IPS-18a (cell line): ENCODE measurements at regions not wholly inside any gene's neighbourhood (a gene's known extent, or its start where the extent isn't known, plus 50 kb on each side); places are given as distances from the start of the nearest gene placed in this dataset.

ENCODE experiments used
- H3K27ac ChIP-seq: one replicate; pipeline ENCODE4 v1.5.1; 2013; ENCODE audit warnings: low read length
- H3K27me3 ChIP-seq: one replicate; pipeline ENCODE4 v1.6.1; 2013; ENCODE audit warnings: mild to moderate bottlenecking, low read length; ENCODE audit not compliant: control insufficient read depth, insufficient read depth
- H3K36me3 ChIP-seq: one replicate; pipeline ENCODE4 v1.6.1; 2013; ENCODE audit warnings: low read depth, low read length; ENCODE audit not compliant: control insufficient read depth
- H3K4me1 ChIP-seq: one replicate; pipeline ENCODE4 v1.6.1; 2013; ENCODE audit warnings: low read depth, low read length; ENCODE audit not compliant: control insufficient read depth
- H3K4me3 ChIP-seq: one replicate; pipeline ENCODE4 v1.5.1; 2013; ENCODE audit warnings: low read length
- H3K9ac ChIP-seq: one replicate; pipeline ENCODE4 v1.6.1; 2013; ENCODE audit warnings: mild to moderate bottlenecking, low read length, moderate library complexity
- H3K9me3 ChIP-seq: one replicate; pipeline ENCODE4 v1.6.1; 2013; ENCODE audit warnings: low read depth, low read length; ENCODE audit not compliant: control insufficient read depth

DNA sequence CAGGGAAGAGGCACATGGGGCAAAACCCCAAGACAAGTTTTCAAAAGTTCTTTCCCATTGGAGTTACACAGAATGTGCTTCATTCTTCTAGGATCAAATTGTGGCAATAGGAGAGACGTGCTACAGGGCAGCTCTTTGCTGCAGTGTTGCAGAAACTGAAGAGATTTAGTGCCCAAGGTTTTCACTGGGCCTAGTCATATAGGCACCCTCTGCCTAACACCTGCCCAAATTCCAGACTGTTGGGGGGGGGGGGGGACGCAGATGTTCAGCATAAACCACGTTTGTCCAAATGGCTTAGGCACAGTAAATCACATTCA is 346.8 kb upstream of the ZNF717 start:
- no peaks in the 10 kb centered on the region for H3K4me1 ChIP-seq
- H3K27me3 ChIP-seq = no peaks in the 10 kb centered on the region
- no peaks in the 10 kb centered on the region for H3K9me3 ChIP-seq
- no peak overlapping the region for H3K9ac ChIP-seq
- H3K36me3 ChIP-seq = no peaks in the 10 kb centered on the region
- no peak overlapping the region for H3K27ac ChIP-seq
- no peak overlapping the region for H3K4me3 ChIP-seq

DNA sequence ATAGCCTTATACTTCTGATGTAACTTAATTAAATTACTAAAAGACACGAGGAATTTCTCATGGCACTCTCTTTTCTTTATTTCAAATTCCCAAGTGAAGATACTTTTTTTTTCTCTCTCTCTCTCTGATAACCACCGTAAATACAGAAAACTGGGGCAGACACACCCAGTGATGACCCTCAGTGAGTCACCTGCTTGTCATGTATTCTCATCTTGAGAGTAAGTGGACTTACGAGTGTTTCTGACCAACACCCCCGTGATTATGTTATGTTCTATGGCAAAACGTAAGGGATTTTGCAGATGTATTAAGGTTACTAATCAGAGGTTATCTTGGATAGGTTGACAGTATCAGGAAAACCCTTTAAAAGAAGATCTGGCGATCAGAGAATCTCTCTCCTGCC is 348.8 kb upstream of the ZNF717 start:
- H3K27ac ChIP-seq = no peak overlapping the region
- no peak overlapping the region for H3K4me3 ChIP-seq
- no peaks in the 10 kb centered on the region for H3K9me3 ChIP-seq
- H3K36me3 ChIP-seq = no peaks in the 10 kb centered on the region
- H3K9ac ChIP-seq = no peak overlapping the region
- no peaks in the 10 kb centered on the region for H3K4me1 ChIP-seq
- no peaks in the 10 kb centered on the region for H3K27me3 ChIP-seq

DNA sequence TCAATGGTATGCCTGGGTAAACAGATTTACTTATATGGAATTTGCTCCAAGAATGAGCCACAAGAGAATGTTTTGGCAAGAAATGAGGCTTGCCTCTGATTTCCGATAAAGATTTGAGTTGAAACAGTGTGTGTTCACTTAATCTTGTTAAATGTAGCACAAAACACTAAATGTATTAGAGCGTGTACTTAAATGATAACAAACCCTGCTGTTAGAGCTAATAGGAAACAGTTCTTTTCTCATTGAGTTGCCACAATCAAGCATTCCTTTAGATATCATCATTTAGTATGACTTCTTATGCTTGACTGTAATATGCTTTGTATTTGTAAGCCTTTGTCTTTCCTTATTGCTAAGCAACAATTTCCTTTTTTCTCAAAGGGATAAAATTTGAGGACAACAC is 353.6 kb upstream of the ZNF717 start:
- Histone ChIP-seq H3K9me3 (no peaks in the 10 kb centered on the region), H3K27me3 (no peaks in the 10 kb centered on the region), H3K9ac (no peak overlapping the region), H3K4me3 (no peak overlapping the region), H3K36me3 (no peaks in the 10 kb centered on the region), H3K27ac (no peak overlapping the region), H3K4me1 (peaks cover 6% of the 10 kb centered on the region)

DNA sequence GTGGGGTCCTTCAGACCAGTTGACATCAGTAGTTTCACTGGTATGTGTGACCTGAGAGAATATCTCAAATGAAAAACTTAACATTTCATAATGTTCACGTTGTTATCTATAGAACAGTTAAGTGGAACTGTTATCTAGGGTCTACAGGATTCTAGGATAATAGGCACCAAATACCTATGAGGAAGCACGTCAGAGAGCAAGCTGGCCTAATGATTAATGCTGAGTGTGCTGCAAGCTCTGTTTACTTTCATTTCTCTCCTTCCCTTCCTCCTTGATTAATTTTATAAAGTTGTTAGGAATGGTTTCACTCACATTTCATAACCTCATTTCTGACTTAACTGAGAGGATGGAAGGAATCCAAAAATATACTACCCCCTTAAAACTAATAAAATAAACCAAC is 362.5 kb upstream of the ZNF717 start:
- Histone ChIP-seq H3K4me1 (peaks cover 8% of the 10 kb centered on the region), H3K27ac (no peak overlapping the region), H3K36me3 (no peaks in the 10 kb centered on the region), H3K27me3 (no peaks in the 10 kb centered on the region), H3K9ac (no peak overlapping the region), H3K9me3 (no peaks in the 10 kb centered on the region), H3K4me3 (no peak overlapping the region)

DNA sequence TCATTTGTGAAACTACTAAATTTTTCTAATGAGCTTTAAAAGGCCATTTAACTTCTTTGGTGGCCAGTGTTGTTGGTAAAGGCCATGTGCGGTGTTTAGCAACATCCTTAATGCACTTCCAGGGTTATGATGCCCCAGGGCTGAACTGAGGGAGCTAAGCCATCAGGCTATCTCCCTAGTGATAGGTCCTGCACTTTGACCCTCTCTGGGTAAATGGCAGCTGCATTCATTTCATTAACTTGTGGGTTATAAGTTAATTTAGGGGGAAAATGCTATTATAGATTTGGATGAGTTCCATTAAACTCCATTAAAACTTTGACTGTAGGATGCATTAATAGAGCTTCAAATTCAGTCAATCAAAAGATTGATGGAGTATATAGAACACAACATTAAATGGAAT is 366.7 kb upstream of the ZNF717 start:
- Histone ChIP-seq H3K4me1 (no peaks in the 10 kb centered on the region), H3K9ac (no peak overlapping the region), H3K4me3 (no peak overlapping the region), H3K9me3 (no peaks in the 10 kb centered on the region), H3K36me3 (no peaks in the 10 kb centered on the region), H3K27ac (no peak overlapping the region), H3K27me3 (no peaks in the 10 kb centered on the region)

DNA sequence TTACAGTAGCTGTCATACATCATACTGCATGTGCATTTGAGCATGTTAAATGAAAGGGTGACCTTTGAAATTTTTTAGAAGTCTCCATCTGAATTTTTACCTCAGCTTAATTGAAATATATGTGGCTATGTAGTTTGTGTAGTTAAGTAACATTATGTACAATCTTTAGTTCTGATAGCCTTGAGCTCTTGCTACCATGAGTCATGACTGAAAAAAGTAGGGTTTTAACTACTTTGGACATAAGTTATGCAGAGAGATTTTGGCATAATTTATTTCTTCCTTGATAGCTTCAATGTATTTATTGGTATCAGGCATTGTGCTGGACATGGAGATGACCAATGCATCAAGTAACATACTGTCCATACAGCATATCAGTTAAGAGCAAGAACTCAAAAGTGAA is 376.5 kb upstream of the ZNF717 start:
- no peaks in the 10 kb centered on the region for H3K27me3 ChIP-seq
- H3K36me3 ChIP-seq = no peaks in the 10 kb centered on the region
- H3K9me3 ChIP-seq = no peaks in the 10 kb centered on the region
- no peaks in the 10 kb centered on the region for H3K4me1 ChIP-seq
- H3K9ac ChIP-seq = no peak overlapping the region
- no peak overlapping the region for H3K27ac ChIP-seq
- no peak overlapping the region for H3K4me3 ChIP-seq

DNA sequence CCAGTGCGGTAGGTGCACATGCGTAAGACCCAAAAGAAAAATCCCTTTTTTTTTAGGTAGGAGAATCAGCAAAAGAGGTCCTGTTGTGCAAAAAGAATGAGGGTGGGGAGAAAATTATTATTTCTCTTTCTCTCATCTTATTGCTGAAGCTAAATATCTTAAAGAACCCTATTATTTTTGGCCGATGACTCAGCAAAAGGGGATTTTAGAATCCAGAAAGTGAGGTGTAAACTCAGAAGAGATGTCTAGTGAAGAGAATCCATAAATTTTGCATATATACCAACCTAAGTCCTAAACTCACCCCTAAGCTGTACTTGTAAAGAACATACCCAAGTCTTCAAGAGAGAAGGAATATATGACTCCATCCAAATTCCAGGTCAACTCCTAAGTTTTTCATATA is 386.3 kb upstream of the ZNF717 start:
- Histone ChIP-seq H3K27ac (no peak overlapping the region), H3K9me3 (no peaks in the 10 kb centered on the region), H3K9ac (no peak overlapping the region), H3K36me3 (no peaks in the 10 kb centered on the region), H3K4me1 (no peaks in the 10 kb centered on the region), H3K4me3 (no peak overlapping the region), H3K27me3 (no peaks in the 10 kb centered on the region)

DNA sequence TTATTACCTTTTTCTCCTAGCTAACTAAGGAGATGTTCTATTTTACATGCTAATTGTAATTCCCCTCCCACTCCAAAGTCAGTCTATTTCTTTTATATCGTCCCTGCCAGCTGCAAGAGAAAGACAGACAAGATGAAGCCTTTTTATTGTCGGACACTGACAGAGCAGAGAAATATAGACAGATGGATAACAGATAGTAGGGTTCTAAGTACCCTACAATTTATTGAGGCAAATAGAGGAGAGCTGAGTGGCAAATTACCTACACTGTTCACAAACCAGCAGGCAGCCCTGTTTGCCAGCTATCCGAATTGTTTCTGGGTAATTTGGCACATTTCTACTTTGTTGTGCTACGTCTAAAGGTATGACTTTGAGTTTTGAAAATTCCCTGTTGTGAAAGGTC is 392.3 kb upstream of the ZNF717 start:
- H3K9ac ChIP-seq = no peak overlapping the region
- no peak overlapping the region for H3K4me3 ChIP-seq
- H3K36me3 ChIP-seq = no peaks in the 10 kb centered on the region
- H3K27ac ChIP-seq = no peak overlapping the region
- H3K9me3 ChIP-seq = no peaks in the 10 kb centered on the region
- no peaks in the 10 kb centered on the region for H3K4me1 ChIP-seq
- H3K27me3 ChIP-seq = no peaks in the 10 kb centered on the region

DNA sequence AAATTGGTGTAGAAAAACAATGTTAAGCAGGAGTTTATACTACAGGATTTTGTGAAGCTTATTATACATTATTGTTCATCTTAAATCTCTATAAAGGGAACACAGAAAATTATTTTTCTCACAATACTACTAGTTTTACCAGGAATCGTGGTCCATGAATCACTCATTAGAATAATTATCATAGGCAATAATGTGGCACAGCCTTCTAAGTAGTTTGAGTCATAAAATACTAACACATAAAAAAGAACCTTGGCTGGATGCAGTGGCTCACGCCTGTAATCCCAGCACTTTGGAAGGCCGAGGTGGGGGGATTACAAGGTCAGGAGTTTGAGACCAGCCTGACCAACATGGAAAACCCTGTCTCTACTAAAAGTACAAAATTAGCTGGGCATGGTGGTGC is 393.1 kb upstream of the ZNF717 start:
- Histone ChIP-seq H3K9me3 (no peaks in the 10 kb centered on the region), H3K27me3 (no peaks in the 10 kb centered on the region), H3K36me3 (no peaks in the 10 kb centered on the region), H3K9ac (no peak overlapping the region), H3K4me1 (no peaks in the 10 kb centered on the region), H3K27ac (no peak overlapping the region), H3K4me3 (no peak overlapping the region)

DNA sequence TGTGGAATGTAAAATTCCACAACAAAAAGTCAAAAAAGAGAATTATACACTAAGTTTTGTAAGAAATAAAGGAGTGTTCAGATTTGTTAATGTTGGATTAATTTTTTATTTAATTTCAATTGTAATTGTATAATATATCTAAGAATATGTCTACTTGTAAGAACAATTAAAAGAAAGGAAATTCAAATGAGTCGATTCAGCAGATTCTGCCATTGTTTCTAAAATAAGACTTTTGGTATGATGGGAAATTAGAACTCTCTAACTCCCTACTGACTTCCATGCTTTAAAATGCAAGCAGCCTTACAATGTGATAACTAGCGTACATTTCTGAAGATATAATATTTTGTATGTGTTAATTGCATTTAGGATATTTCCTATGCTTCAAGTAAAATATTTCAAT is 395.9 kb upstream of the ZNF717 start:
- no peak overlapping the region for H3K4me3 ChIP-seq
- H3K27ac ChIP-seq = no peak overlapping the region
- H3K9me3 ChIP-seq = no peaks in the 10 kb centered on the region
- H3K36me3 ChIP-seq = no peaks in the 10 kb centered on the region
- H3K27me3 ChIP-seq = no peaks in the 10 kb centered on the region
- no peak overlapping the region for H3K9ac ChIP-seq
- no peaks in the 10 kb centered on the region for H3K4me1 ChIP-seq

DNA sequence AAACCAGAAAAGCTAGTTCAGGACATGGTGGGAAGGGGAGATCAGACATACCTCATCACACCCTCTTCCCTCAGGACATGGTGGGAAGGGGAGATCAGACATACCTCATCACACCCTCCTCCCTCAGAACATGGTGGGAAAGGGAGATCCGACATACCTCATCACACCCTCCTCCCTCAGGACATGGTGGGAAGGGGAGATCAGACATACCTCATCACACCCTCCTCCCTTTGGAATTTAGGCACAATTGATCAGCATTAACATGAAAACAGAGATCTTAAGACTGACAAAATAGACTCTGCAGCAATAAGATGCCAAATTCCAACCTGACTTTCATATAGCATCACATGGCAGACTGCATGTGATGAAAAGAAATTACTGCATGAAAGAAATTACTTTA is 412.7 kb upstream of the ZNF717 start:
- peaks cover 5% of the 10 kb centered on the region for H3K4me1 ChIP-seq
- no peak overlapping the region for H3K4me3 ChIP-seq

DNA sequence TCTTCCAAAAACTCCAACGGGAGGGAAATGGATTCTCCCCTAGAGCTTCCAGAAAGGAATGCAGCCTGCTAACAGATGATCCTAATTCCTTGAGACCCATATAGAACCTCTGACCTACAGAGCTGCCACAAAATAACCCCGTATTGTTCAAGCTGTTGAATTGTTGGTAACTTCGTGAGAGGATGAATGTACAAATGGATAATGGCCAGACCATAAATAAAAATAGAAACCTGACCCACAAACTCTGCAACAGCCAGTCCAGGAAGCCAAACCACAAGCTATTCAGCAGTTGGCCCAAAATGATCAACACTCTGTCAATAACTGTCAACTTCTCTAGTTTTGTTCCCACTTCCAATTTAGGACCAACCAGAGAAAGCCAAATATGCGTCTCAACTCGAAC is 414.0 kb upstream of the ZNF717 start:
- peaks cover 5% of the 10 kb centered on the region for H3K4me1 ChIP-seq

More for the DNA sequence above, 412.7 kb upstream of the ZNF717 start:
- Histone ChIP-seq H3K9ac (no peak overlapping the region), H3K27me3 (no peaks in the 10 kb centered on the region), H3K27ac (no peak overlapping the region), H3K9me3 (no peaks in the 10 kb centered on the region), H3K36me3 (no peaks in the 10 kb centered on the region)

DNA sequence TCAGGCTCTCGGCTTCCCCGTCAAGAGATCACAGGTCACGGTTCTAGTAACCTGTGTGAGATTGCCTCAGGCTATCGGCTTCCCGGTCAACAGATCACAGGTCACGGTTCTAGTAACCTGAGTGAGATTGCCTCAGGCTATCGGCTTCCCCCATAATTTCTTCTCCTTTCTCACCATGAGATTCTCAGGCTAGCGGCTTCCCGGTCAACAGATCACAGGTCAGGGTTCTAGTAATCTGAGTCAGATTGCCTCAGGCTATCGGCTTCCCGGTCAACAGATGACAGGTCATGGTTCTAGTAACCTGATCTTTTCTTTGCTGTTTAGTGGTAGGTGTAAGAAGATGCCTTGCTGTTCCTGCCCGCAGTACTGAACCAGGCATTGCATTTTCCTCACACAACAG is 418.2 kb upstream of the ZNF717 start:
- H3K4me1 ChIP-seq = no peaks in the 10 kb centered on the region
- no peaks in the 10 kb centered on the region for H3K9me3 ChIP-seq
- H3K36me3 ChIP-seq = no peaks in the 10 kb centered on the region
- H3K27ac ChIP-seq = no peak overlapping the region
- no peak overlapping the region for H3K9ac ChIP-seq
- no peak overlapping the region for H3K4me3 ChIP-seq
- no peaks in the 10 kb centered on the region for H3K27me3 ChIP-seq

More for the DNA sequence above, 414.0 kb upstream of the ZNF717 start:
- Histone ChIP-seq H3K9ac (no peak overlapping the region), H3K36me3 (no peaks in the 10 kb centered on the region), H3K27ac (no peak overlapping the region), H3K9me3 (no peaks in the 10 kb centered on the region), H3K4me3 (no peak overlapping the region), H3K27me3 (no peaks in the 10 kb centered on the region)
